Neural progenitor cell (in vitro differentiated cells): ENCODE measurements at regions not wholly inside any gene's neighbourhood (a gene's known extent, or its start where the extent isn't known, plus 50 kb on each side); places are given as distances from the start of the nearest gene placed in this dataset.

ENCODE experiments used
- DNase-seq: peaks from one replicate; pipeline ENCODE4 v3.0.0-alpha.2; 2016; ENCODE audit warnings: low spot score
- H2AFZ ChIP-seq: fragments of 200-600 bp; sonication (generic); replicated peaks from 2 replicates; pipeline ENCODE4 v1.6.1; 2016; ENCODE audit warnings: antibody characterized with exemption
- H3F3A ChIP-seq: fragments of 200-600 bp; sonication (generic); 2 replicates; pipeline ENCODE4 v1.6.1; 2016; ENCODE audit warnings: antibody characterized with exemption, low read depth
- H3K27ac ChIP-seq: fragments of 200-600 bp; sonication (generic); 2 replicates; pipeline ENCODE4 v1.5.1; 2016; ENCODE audit warnings: mild to moderate bottlenecking
- H3K27me3 ChIP-seq: fragments of 200-600 bp; sonication (generic); 2 replicates; pipeline ENCODE4 v1.6.1; 2016; ENCODE audit warnings: mild to moderate bottlenecking, moderate library complexity
- H3K36me3 ChIP-seq: fragments of 200-600 bp; sonication (generic); 2 replicates; pipeline ENCODE4 v1.5.1; 2016
- H3K4me1 ChIP-seq: fragments of 200-600 bp; sonication (generic); 2 replicates; pipeline ENCODE4 v1.6.1; 2016; ENCODE audit warnings: mixed run types
- H3K4me2 ChIP-seq: fragments of 200-600 bp; sonication (generic); 2 replicates; pipeline ENCODE4 v1.6.1; 2016
- H3K4me3 ChIP-seq: fragments of 200-600 bp; sonication (generic); 2 replicates; pipeline ENCODE4 v1.5.1; 2016
- H3K79me2 ChIP-seq: fragments of 200-600 bp; sonication (generic); 2 replicates; pipeline ENCODE4 v1.6.1; 2016; ENCODE audit warnings: low read depth
- H3K9ac ChIP-seq: fragments of 200-600 bp; sonication (generic); 2 replicates; pipeline ENCODE4 v1.6.1; 2016
- H3K9me3 ChIP-seq: fragments of 200-600 bp; sonication (generic); 2 replicates; pipeline ENCODE4 v1.5.1; 2016; ENCODE audit warnings: low read depth
- H4K20me1 ChIP-seq: fragments of 200-600 bp; sonication (generic); 2 replicates; pipeline ENCODE4 v1.6.1; 2016; ENCODE audit warnings: low read depth
- H3K27ac Mint-ChIP-seq: 3 replicates; pipeline ENCODE4 v1.8.0; 2021; ENCODE audit warnings: mixed read lengths
- H3K27me3 Mint-ChIP-seq: 2 replicates; pipeline ENCODE4 v1.8.0; 2022; ENCODE audit warnings: low read depth, mild to moderate bottlenecking, inconsistent platforms, moderate library complexity, mixed read lengths; ENCODE audit not compliant: insufficient read depth
- H3K36me3 Mint-ChIP-seq: 3 replicates; pipeline ENCODE4 v1.8.0; 2021; ENCODE audit warnings: mixed read lengths
- H3K4me1 Mint-ChIP-seq: 3 replicates; pipeline ENCODE4 v1.8.0; 2021; ENCODE audit warnings: mixed read lengths
- H3K4me3 Mint-ChIP-seq: 3 replicates; pipeline ENCODE4 v1.8.0; 2021; ENCODE audit warnings: mild to moderate bottlenecking, moderate library complexity, mixed read lengths
- H3K9me3 Mint-ChIP-seq: 3 replicates; pipeline ENCODE4 v1.8.0; 2020; ENCODE audit warnings: mixed read lengths
- CTCF ChIP-seq: fragments of 200-600 bp; sonication (generic); IDR thresholded peaks from 2 replicates; pipeline ENCODE4 v1.5.1; 2017; ENCODE audit warnings: antibody characterized with exemption, mild to moderate bottlenecking
- EZH2 ChIP-seq: fragments of 200-600 bp; sonication (generic); IDR thresholded peaks from 2 replicates; pipeline ENCODE4 v1.6.1; 2017; ENCODE audit warnings: antibody characterized with exemption, mild to moderate bottlenecking, moderate library complexity
- EZH2phosphoT487 ChIP-seq: fragments of 200-600 bp; sonication (generic); IDR thresholded peaks from 2 replicates; pipeline ENCODE4 v1.6.1; 2017; ENCODE audit warnings: antibody characterized with exemption

- no peaks in the 10 kb centered on the region for H3K4me1 ChIP-seq
- H3K36me3 ChIP-seq, result no peaks in the 10 kb centered on the region
- Mint-ChIP-seq H3K4me1 (peaks cover 27% of the 10 kb centered on the region), H3K27me3 (peaks cover 6% of the 10 kb centered on the region), H3K9me3 (peaks cover 11% of the 10 kb centered on the region), H3K27ac (peak overlapping the region; percentile 74), H3K4me3 (no peak overlapping the region), H3K36me3 (peaks cover 7% of the 10 kb centered on the region)
- H4K20me1 ChIP-seq, result no peaks in the 10 kb centered on the region
- DNase-seq, result no peak
- no peaks in the 10 kb centered on the region for H3K9me3 ChIP-seq
- H3K9ac ChIP-seq, result no peak overlapping the region
- no peak overlapping the region for H3K4me3 ChIP-seq
- no peak for TF ChIP-seq CTCF
- TF ChIP-seq EZH2, result no peak
- TF ChIP-seq EZH2phosphoT487, result no peak
- H3F3A ChIP-seq, result no peaks in the 10 kb centered on the region
- no peak overlapping the region for H2AFZ ChIP-seq
- H3K27ac ChIP-seq, result no peak overlapping the region
- no peaks in the 10 kb centered on the region for H3K79me2 ChIP-seq
- no peak overlapping the region for H3K4me2 ChIP-seq
- no peaks in the 10 kb centered on the region for H3K27me3 ChIP-seq
Observed at GRCh38 chr4:123484291-123484926, 87.8 kb downstream of the SPRY1 start.

GRCh38 chr4:123485601-123486000 lies 89.0 kb downstream of the SPRY1 start:
- Histone ChIP-seq H2AFZ (peak overlapping the region; percentile 76), H3K27ac (no peak overlapping the region)
- peak overlapping the region; percentile 42 for H3K27ac Mint-ChIP-seq

GRCh38 chr4:123488916-123489315 lies 92.3 kb downstream of the SPRY1 start:
- H3K9ac ChIP-seq, result no peak overlapping the region
- H3K4me1 Mint-ChIP-seq, result peaks cover 18% of the 10 kb centered on the region
- peaks cover 18% of the 10 kb centered on the region for H3K9me3 Mint-ChIP-seq
- no peaks in the 10 kb centered on the region for H3F3A ChIP-seq
- H3K27me3 ChIP-seq, result no peaks in the 10 kb centered on the region
- no peak overlapping the region for H2AFZ ChIP-seq
- no peaks in the 10 kb centered on the region for H4K20me1 ChIP-seq
- no peak overlapping the region for H3K27ac Mint-ChIP-seq
- H3K36me3 ChIP-seq, result no peaks in the 10 kb centered on the region
- no peaks in the 10 kb centered on the region for H3K79me2 ChIP-seq
- no peak overlapping the region for H3K4me3 ChIP-seq
- H3K4me2 ChIP-seq, result no peak overlapping the region
- no peaks in the 10 kb centered on the region for H3K9me3 ChIP-seq
- no peak for TF ChIP-seq CTCF
- no peak for TF ChIP-seq EZH2
- no peak for TF ChIP-seq EZH2phosphoT487
- H3K4me3 Mint-ChIP-seq, result no peak overlapping the region
- no peak overlapping the region for H3K27ac ChIP-seq
- H3K36me3 Mint-ChIP-seq, result peaks cover 10% of the 10 kb centered on the region
- no peak for DNase-seq
- H3K4me1 ChIP-seq, result no peaks in the 10 kb centered on the region
- peaks cover 3% of the 10 kb centered on the region for H3K27me3 Mint-ChIP-seq

More at GRCh38 chr4:123485601-123486000, 89.0 kb downstream of the SPRY1 start:
- Mint-ChIP-seq H3K4me3 (no peak overlapping the region), H3K27me3 (peaks cover 6% of the 10 kb centered on the region), H3K9me3 (peaks cover 15% of the 10 kb centered on the region), H3K36me3 (peaks cover 7% of the 10 kb centered on the region), H3K4me1 (peaks cover 23% of the 10 kb centered on the region)
- H3K36me3 ChIP-seq, result no peaks in the 10 kb centered on the region
- no peak for DNase-seq
- no peaks in the 10 kb centered on the region for H3K9me3 ChIP-seq
- no peaks in the 10 kb centered on the region for H3K27me3 ChIP-seq
- H3F3A ChIP-seq, result no peaks in the 10 kb centered on the region
- TF ChIP-seq CTCF, result no peak
- no peak for TF ChIP-seq EZH2
- no peak overlapping the region for H3K4me3 ChIP-seq
- no peak overlapping the region for H3K9ac ChIP-seq
- no peaks in the 10 kb centered on the region for H3K4me1 ChIP-seq
- H3K79me2 ChIP-seq, result no peaks in the 10 kb centered on the region
- H3K4me2 ChIP-seq, result no peak overlapping the region
- H4K20me1 ChIP-seq, result no peaks in the 10 kb centered on the region
